ENCODE measurements at regions not wholly inside any gene's neighbourhood (a gene's known extent, or its start where the extent isn't known, plus 50 kb on each side); places are given as distances from the start of the nearest gene placed in this dataset.

DNA sequence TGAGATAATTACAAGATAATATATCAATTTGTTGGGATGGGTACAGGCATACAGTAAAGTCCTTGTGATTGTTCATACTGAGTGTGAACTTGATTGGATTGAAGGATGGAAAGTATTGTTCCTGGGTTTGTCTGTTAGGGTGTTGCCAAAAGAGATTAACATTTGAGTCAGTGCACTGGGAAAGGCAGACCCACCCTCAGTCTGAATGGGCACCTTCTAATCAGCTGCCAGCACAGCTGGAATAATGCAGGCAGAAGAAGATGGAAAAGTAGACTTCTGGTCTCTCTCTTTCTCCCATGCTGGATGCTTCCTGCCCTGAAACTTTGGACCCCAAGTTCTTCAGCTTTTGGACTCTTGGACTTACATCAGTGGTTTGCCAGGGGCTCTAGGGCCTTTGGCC is 457.9 kb upstream of the SLIT2 start:
- no peak for TF ChIP-seq CTCF (IDR thresholded peaks at IDR 0.05; ENCODE audit: borderline replicate concordance, extremely low read depth, insufficient read depth)
- Histone ChIP-seq H3K27ac (ENCODE audit: low read depth in 2 of 2, low read length in 2 of 2) (no peak overlapping the region), H3K27me3 (ENCODE audit: control insufficient read depth, insufficient read depth, low read length) (no peaks in the 10 kb centered on the region), H3K4me1 (ENCODE audit: control insufficient read depth in 2 of 3, insufficient read depth in 2 of 3, low read depth in 1 of 3, low read length in 3 of 3) (no peaks in the 10 kb centered on the region), H3K4me3 (ENCODE audit: low read length in 3 of 3) (no peak overlapping the region), H3K36me3 (ENCODE audit: control insufficient read depth in 2 of 3, insufficient read depth in 3 of 3, low read length in 3 of 3) (no peaks in the 10 kb centered on the region), H3K9ac (ENCODE audit: low read length in 3 of 3) (no peak overlapping the region), H3K9me3 (ENCODE audit: control insufficient read depth in 2 of 3, insufficient read depth in 1 of 3, low read length in 3 of 3) (no peaks in the 10 kb centered on the region)
- DNase-seq: no peak
- FAIRE-seq: no peak
- intact Hi-C loops (cut with DNase I): no loop called here

GRCh38 chr4:19791422-19792123 is 460.1 kb upstream of the SLIT2 start:
- no peak overlapping the region for H3K9ac ChIP-seq (ENCODE audit: low read length in 3 of 3)
- H3K27ac ChIP-seq (ENCODE audit: low read depth in 2 of 2, low read length in 2 of 2): no peak overlapping the region
- H3K4me3 ChIP-seq (ENCODE audit: low read length in 3 of 3): no peak overlapping the region
- H3K9me3 ChIP-seq (ENCODE audit: control insufficient read depth in 2 of 3, insufficient read depth in 1 of 3, low read length in 3 of 3): no peaks in the 10 kb centered on the region
- H3K4me1 ChIP-seq (ENCODE audit: control insufficient read depth in 2 of 3, insufficient read depth in 2 of 3, low read depth in 1 of 3, low read length in 3 of 3): no peaks in the 10 kb centered on the region
- DNase-seq (peak in 1 of 5 donors; percentile 18), FAIRE-seq (no peak)
- H3K27me3 ChIP-seq (ENCODE audit: control insufficient read depth, insufficient read depth, low read length): no peaks in the 10 kb centered on the region
- TF ChIP-seq CTCF (IDR thresholded peaks at IDR 0.05; ENCODE audit: borderline replicate concordance, extremely low read depth, insufficient read depth): no peak
- intact Hi-C loops (cut with DNase I): no loop called here
- no peaks in the 10 kb centered on the region for H3K36me3 ChIP-seq (ENCODE audit: control insufficient read depth in 2 of 3, insufficient read depth in 3 of 3, low read length in 3 of 3)

DNA sequence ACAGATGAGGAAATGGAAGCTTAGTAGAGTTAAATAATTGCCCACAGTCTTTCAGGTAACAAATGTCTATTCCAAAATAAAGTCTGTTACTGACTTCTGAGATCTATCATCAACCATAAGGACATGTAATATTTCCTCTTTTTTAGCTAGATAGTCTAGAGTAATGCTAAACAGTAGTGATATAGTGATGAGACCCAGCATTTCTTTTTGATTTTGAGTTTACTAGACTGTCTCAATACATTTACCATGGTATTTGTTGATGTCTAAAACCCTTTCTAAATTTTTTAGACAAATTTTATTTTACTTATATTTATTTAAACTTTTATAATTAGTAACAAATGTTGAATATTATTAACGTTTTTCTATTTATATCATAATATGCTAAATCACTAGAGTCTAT is 465.1 kb upstream of the SLIT2 start:
- no peaks in the 10 kb centered on the region for H3K4me1 ChIP-seq (ENCODE audit: control insufficient read depth in 2 of 3, insufficient read depth in 2 of 3, low read depth in 1 of 3, low read length in 3 of 3)
- no peaks in the 10 kb centered on the region for H3K27me3 ChIP-seq (ENCODE audit: control insufficient read depth, insufficient read depth, low read length)
- no peak overlapping the region for H3K27ac ChIP-seq (ENCODE audit: low read depth in 2 of 2, low read length in 2 of 2)
- DNase-seq (no peak), FAIRE-seq (peak; percentile 50)
- no peaks in the 10 kb centered on the region for H3K36me3 ChIP-seq (ENCODE audit: control insufficient read depth in 2 of 3, insufficient read depth in 3 of 3, low read length in 3 of 3)
- H3K9me3 ChIP-seq (ENCODE audit: control insufficient read depth in 2 of 3, insufficient read depth in 1 of 3, low read length in 3 of 3): peaks cover 0 to 14% (median 0%) of the 10 kb centered on the region in 3 donors
- TF ChIP-seq CTCF (IDR thresholded peaks at IDR 0.05; ENCODE audit: borderline replicate concordance, extremely low read depth, insufficient read depth): no peak
- H3K4me3 ChIP-seq (ENCODE audit: low read length in 3 of 3): no peak overlapping the region
- intact Hi-C loops (cut with DNase I): no loop called here
- H3K9ac ChIP-seq (ENCODE audit: low read length in 3 of 3): no peak overlapping the region

All from kidney (tissue), 13 donors.